ENCODE measurements at regions not wholly inside any gene's neighbourhood (a gene's known extent, or its start where the extent isn't known, plus 50 kb on each side); places are given as distances from the start of the nearest gene placed in this dataset.
"Not testable (repeated sequence)": the region's sequence is repeated elsewhere in the genome, so short reads cannot be mapped to it uniquely, and the experiment has no call there.

DNA sequence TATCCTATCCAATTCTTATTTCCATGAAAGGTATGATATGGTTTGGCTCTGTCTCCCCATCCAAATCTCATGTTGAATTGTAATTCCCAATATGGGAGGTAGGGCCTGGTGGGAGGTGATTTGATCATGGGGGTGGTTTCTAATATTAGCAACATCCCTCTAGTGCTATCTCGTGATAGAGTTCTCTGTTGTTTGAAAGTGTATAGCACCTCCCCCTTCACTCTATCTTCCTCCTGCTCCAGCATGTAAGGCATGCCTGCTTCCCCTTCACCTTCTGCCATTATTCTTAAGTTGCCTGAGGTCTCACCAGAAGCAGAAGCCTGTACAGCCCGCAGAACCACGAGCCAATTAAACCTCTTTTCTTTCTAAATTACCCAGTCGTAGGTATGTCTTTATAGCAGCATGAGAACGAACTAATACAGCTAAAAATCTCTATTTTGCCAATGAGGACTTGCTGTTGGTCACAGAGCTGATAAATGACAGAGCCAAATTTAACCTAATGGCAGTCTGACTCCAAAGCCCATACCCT is 247.2 kb downstream of the HNRNPD start:
- no peak for DNase-seq (ENCODE audit: low spot score in 2 of 2, unreplicated experiment in 2 of 2)
- peaks cover 2% of the 10 kb centered on the region for H3K27me3 Mint-ChIP-seq (ENCODE audit: low read depth)
- H3K36me3 Mint-ChIP-seq = no peaks in the 10 kb centered on the region
- TF ChIP-seq, protein P1, sequence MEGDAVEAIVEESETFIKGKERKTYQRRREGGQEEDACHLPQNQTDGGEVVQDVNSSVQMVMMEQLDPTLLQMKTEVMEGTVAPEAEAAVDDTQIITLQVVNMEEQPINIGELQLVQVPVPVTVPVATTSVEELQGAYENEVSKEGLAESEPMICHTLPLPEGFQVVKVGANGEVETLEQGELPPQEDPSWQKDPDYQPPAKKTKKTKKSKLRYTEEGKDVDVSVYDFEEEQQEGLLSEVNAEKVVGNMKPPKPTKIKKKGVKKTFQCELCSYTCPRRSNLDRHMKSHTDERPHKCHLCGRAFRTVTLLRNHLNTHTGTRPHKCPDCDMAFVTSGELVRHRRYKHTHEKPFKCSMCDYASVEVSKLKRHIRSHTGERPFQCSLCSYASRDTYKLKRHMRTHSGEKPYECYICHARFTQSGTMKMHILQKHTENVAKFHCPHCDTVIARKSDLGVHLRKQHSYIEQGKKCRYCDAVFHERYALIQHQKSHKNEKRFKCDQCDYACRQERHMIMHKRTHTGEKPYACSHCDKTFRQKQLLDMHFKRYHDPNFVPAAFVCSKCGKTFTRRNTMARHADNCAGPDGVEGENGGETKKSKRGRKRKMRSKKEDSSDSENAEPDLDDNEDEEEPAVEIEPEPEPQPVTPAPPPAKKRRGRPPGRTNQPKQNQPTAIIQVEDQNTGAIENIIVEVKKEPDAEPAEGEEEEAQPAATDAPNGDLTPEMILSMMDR (IDR thresholded peaks at IDR 0.05; ENCODE audit: unreplicated experiment) = no peak
- H3K9me3 Mint-ChIP-seq = peaks cover 5% of the 10 kb centered on the region
- H3K4me3 Mint-ChIP-seq = no peak overlapping the region
- H3K4me1 Mint-ChIP-seq = peaks cover 15% of the 10 kb centered on the region
- H3K27ac Mint-ChIP-seq = no peak overlapping the region

DNA sequence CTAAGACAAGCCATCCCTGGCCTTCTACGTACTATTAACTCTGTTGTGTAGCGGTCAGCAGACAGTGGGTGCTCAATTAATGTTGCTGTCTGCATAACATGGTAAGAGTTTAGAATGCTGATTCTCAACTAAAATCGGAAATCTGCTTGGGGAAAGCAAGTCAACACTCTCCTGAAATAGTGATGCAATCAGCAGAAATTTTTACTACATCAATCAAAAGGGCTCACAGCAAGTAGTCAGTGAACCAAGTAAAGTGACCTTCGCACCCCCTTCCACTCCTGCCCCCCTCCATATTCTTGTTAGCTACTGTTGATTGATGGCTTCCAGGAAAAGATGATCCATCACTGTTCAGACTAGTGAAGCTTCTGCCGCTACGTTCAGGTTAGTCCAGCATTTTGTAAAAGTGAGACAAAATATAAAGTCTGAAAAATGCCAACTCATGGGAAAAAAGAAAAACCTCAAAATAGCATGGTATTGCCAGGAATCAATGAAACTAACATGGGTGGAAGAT is 247.9 kb downstream of the HNRNPD start:
- Mint-ChIP-seq H3K4me3 (no peak overlapping the region), H3K27ac (no peak overlapping the region), H3K36me3 (no peaks in the 10 kb centered on the region), H3K4me1 (peaks cover 15% of the 10 kb centered on the region), H3K9me3 (peaks cover 5% of the 10 kb centered on the region), H3K27me3 (ENCODE audit: low read depth) (peaks cover 2% of the 10 kb centered on the region)
- no peak for DNase-seq (ENCODE audit: low spot score in 2 of 2, unreplicated experiment in 2 of 2)
- TF ChIP-seq, protein P1 (IDR thresholded peaks at IDR 0.05; ENCODE audit: unreplicated experiment) = no peak

DNA sequence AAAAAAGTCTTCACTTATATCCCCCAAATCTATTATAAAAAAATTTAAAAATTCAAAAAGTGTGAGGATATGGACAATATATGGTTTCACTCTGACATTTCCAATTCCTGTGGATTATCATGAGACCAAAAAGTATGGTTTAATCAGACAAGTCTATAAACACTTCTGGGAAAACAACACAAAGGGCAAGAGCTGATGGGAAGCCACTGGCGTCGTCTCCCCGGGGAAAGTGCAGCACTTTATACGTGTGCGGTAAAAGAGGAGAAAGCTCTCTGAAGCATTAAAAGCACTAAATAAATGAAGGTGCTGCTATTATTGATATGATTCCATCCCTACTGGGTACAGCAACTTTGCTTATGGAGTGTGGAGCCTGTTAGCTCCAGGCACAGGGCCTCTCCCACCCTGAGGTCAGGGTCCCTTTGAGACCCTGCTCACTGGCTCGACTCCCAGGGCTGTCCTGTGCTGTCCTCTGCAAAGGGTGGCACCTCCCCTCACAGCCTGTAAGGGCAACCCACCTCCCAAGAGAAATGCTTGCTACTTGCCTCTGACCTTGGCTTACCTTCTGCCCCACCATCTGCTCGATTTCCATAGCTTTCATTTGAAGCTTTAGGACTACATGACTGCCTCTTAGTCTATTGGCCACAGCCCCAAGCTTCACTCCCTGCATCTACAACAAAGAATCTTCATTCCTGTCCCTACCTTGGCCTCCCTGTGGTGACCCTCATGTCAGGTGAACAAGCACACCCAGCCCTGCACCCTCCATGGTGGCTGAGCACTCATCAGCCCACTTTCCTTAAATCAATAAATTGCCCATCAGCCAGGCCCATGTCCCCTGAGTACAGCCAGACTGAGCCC is 248.6 kb downstream of the HNRNPD start:
- Mint-ChIP-seq H3K36me3 (no peaks in the 10 kb centered on the region), H3K27ac (no peak overlapping the region), H3K9me3 (peaks cover 5% of the 10 kb centered on the region), H3K27me3 (ENCODE audit: low read depth) (peaks cover 2% of the 10 kb centered on the region), H3K4me3 (no peak overlapping the region), H3K4me1 (peaks cover 15% of the 10 kb centered on the region)
- DNase-seq (ENCODE audit: low spot score in 2 of 2, unreplicated experiment in 2 of 2) = no peak
- TF ChIP-seq, protein P1 (IDR thresholded peaks at IDR 0.05; ENCODE audit: unreplicated experiment) = no peak

DNA sequence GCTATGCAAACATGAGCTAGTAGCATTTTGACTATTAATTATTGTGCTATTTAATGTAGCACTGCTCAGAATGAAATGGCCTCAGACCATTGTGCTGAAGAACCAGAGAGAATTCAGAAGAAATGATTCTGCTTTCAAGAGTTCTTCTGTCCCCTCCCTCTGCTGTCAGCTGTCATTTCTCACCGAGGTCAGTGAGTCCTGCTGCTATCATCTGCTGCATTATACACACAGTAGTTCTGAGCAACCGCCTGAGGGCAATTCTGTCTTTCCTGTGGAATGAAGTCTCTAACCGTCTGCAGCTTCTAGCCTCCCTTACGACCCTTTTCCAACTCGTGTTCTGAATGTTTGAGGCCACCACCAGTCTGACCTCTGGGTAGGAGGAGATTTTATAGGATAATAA is 249.4 kb downstream of the HNRNPD start:
- no peak for DNase-seq (ENCODE audit: low spot score in 2 of 2, unreplicated experiment in 2 of 2)
- Mint-ChIP-seq H3K27me3 (ENCODE audit: low read depth) (peaks cover 2% of the 10 kb centered on the region), H3K9me3 (peaks cover 5% of the 10 kb centered on the region), H3K36me3 (no peaks in the 10 kb centered on the region), H3K27ac (no peak overlapping the region), H3K4me1 (peaks cover 15% of the 10 kb centered on the region), H3K4me3 (no peak overlapping the region)
- TF ChIP-seq, protein P1 (IDR thresholded peaks at IDR 0.05; ENCODE audit: unreplicated experiment) = no peak

DNA sequence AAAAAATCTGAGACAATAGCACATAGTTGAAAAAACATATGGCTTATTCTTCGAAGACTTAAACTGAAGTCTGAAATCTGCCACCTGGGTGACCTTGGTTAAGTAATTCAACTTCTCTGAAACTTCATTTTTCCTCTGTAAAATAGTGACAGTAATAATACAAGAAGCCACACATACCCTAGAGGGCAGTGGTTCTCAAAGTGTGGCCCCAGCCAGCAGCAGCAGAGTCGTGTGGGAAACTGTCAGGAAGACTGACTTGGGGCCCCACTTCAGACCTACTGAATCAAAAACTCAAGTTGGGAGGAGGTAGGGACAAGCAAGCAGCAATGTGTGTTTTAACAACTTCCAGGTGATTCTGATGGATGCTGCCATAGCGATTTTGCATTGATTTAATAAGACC is 249.9 kb downstream of the HNRNPD start:
- Mint-ChIP-seq H3K9me3 (peaks cover 1% of the 10 kb centered on the region), H3K4me1 (peaks cover 15% of the 10 kb centered on the region), H3K36me3 (no peaks in the 10 kb centered on the region), H3K27ac (no peak overlapping the region), H3K4me3 (no peak overlapping the region), H3K27me3 (ENCODE audit: low read depth) (no peaks in the 10 kb centered on the region)
- DNase-seq (ENCODE audit: low spot score in 2 of 2, unreplicated experiment in 2 of 2) = no peak
- TF ChIP-seq, protein P1 (IDR thresholded peaks at IDR 0.05; ENCODE audit: unreplicated experiment) = no peak

DNA sequence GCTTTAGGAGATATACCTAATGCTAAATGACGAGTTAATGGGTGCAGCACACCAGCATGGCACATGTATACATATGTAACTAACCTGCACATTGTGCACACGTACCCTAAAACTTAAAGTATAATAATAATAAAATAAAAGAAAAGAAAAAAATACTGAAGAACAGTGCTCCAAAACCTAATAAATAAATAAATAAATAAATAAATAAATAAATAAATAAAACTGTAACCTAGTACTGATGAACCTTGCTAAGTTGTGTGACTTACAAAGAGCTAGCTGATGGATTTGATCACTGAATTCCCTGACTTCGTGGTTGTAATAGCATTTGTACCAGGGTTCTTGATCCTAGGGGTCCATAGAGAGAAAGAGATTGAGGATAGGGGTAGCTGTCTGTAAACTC is 258.6 kb downstream of the HNRNPD start:
- DNase-seq (ENCODE audit: low spot score in 2 of 2, unreplicated experiment in 2 of 2); H3K27me3 Mint-ChIP-seq (ENCODE audit: low read depth); H3K4me1 Mint-ChIP-seq; H3K27ac Mint-ChIP-seq; H3K9me3 Mint-ChIP-seq; H3K36me3 Mint-ChIP-seq; H3K4me3 Mint-ChIP-seq: not testable (repeated sequence)
